Calu3 (cell line): ENCODE measurements at regions not wholly inside any gene's neighbourhood (a gene's known extent, or its start where the extent isn't known, plus 50 kb on each side); places are given as distances from the start of the nearest gene placed in this dataset.
"Not testable (repeated sequence)": the region's sequence is repeated elsewhere in the genome, so short reads cannot be mapped to it uniquely, and the experiment has no call there.

Experiments used
- BruUV-seq: library from RNA; stranded (reverse); fragments of 400-500 nt; replicated peaks from 2 replicates; lab custom pipeline; 2021; lab: Mats Ljungman, UMichigan
- CTCF ChIA-PET: fragments of 300-600 bp; sonication (Branson Sonifier 250); formaldehyde crosslinking; loops from one replicate; lab custom pipeline; 2022; ENCODE audit warnings: antibody characterized with exemption; lab: Charles Lee
- DNase-seq: peaks from one replicate; pipeline ENCODE4 v3.0.0; 2022
- H3K27ac Mint-ChIP-seq: one replicate; pipeline ENCODE4 v1.8.0; 2022; ENCODE audit warnings: mixed read lengths; ENCODE audit not compliant: unreplicated experiment
- H3K27me3 Mint-ChIP-seq: one replicate; pipeline ENCODE4 v1.8.0; 2022; ENCODE audit warnings: mixed read lengths; ENCODE audit not compliant: unreplicated experiment
- H3K36me3 Mint-ChIP-seq: one replicate; pipeline ENCODE4 v1.8.0; 2022; ENCODE audit warnings: mild to moderate bottlenecking, moderate library complexity, mixed read lengths; ENCODE audit not compliant: insufficient read depth, unreplicated experiment
- H3K4me1 Mint-ChIP-seq: one replicate; pipeline ENCODE4 v1.8.0; 2022; ENCODE audit warnings: mild to moderate bottlenecking, low read depth, mixed read lengths; ENCODE audit not compliant: unreplicated experiment
- H3K4me3 Mint-ChIP-seq: one replicate; pipeline ENCODE4 v1.8.0; 2022; ENCODE audit warnings: mild to moderate bottlenecking, low read depth, moderate library complexity, mixed read lengths; ENCODE audit not compliant: unreplicated experiment
- H3K9me3 Mint-ChIP-seq: one replicate; pipeline ENCODE4 v1.8.0; 2022; ENCODE audit warnings: low read depth, mixed read lengths; ENCODE audit not compliant: unreplicated experiment
- CTCF ChIP-seq: fragments of 200-600 bp; IDR thresholded peaks from one replicate; pipeline ENCODE4 v1.8.0; 2022; ENCODE audit warnings: antibody characterized with exemption; ENCODE audit not compliant: unreplicated experiment
- intact Hi-C: fragments of 100-400 bp; cut with micrococcal nuclease; formaldehyde crosslinking; loops from one replicate; pipeline ENCODE4 v1.10.0; 2022; ENCODE audit not compliant: unreplicated experiment

GRCh38 chr1:238606896-238607295 lies 716.2 kb upstream of the ZP4 start:
- no peaks in the 10 kb centered on the region for H3K9me3 Mint-ChIP-seq
- H3K27ac Mint-ChIP-seq = no peak overlapping the region
- intact Hi-C loops = no loop called here
- TF ChIP-seq CTCF = no peak
- H3K4me1 Mint-ChIP-seq = peaks cover 8% of the 10 kb centered on the region
- DNase-seq = no peak
- no peaks in the 10 kb centered on the region for H3K27me3 Mint-ChIP-seq
- no TSS peak for BruUV-seq
- H3K36me3 Mint-ChIP-seq = no peaks in the 10 kb centered on the region
- H3K4me3 Mint-ChIP-seq = no peak overlapping the region
- CTCF ChIA-PET = no interaction called here

GRCh38 chr1:238606457-238606856 lies 715.7 kb upstream of the ZP4 start:
- no TSS peak for BruUV-seq
- no peak for TF ChIP-seq CTCF
- Mint-ChIP-seq H3K36me3 (no peaks in the 10 kb centered on the region), H3K27ac (no peak overlapping the region), H3K9me3 (no peaks in the 10 kb centered on the region), H3K4me1 (peaks cover 8% of the 10 kb centered on the region), H3K27me3 (no peaks in the 10 kb centered on the region), H3K4me3 (no peak overlapping the region)
- CTCF ChIA-PET = no interaction called here
- no peak for DNase-seq
- intact Hi-C loops = no loop called here

GRCh38 chr1:238604357-238604756 lies 713.6 kb upstream of the ZP4 start:
- no peak for TF ChIP-seq CTCF
- intact Hi-C loops = no loop called here
- H3K4me1 Mint-ChIP-seq = peaks cover 8% of the 10 kb centered on the region
- no peaks in the 10 kb centered on the region for H3K27me3 Mint-ChIP-seq
- H3K9me3 Mint-ChIP-seq = no peaks in the 10 kb centered on the region
- H3K27ac Mint-ChIP-seq = no peak overlapping the region
- no TSS peak for BruUV-seq
- DNase-seq = no peak
- H3K36me3 Mint-ChIP-seq = no peaks in the 10 kb centered on the region
- H3K4me3 Mint-ChIP-seq = no peak overlapping the region
- CTCF ChIA-PET = no interaction called here

- DNase-seq, H3K27ac Mint-ChIP-seq, H3K4me1 Mint-ChIP-seq, CTCF ChIA-PET, intact Hi-C loops, H3K27me3 Mint-ChIP-seq, H3K36me3 Mint-ChIP-seq, BruUV-seq, H3K4me3 Mint-ChIP-seq, H3K9me3 Mint-ChIP-seq: not testable (repeated sequence)
Observed at GRCh38 chr1:238601604-238602003, 710.9 kb upstream of the ZP4 start.

DNA sequence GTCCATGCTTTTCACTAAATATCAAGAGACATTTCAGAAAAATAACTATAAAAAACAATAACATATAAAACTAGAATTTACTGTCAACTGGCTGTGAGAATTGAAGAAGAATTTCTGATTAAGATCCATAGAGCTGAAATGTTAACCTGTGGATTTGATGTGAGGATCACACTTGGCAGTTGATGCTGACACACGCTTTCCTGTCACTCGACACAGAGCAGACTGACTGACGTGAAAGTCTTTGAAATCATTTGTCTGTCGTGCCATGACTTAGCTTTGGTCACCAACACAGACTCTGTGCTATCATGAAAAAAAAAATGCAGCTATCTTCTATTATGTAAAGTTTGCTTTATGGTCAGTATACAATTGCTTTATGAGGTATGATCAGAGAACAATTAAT lies 706.0 kb upstream of the ZP4 start:
- no peaks in the 10 kb centered on the region for H3K9me3 Mint-ChIP-seq
- no peak for DNase-seq
- no peak for TF ChIP-seq CTCF
- no peak overlapping the region for H3K27ac Mint-ChIP-seq
- H3K27me3 Mint-ChIP-seq = no peaks in the 10 kb centered on the region
- intact Hi-C loops = no loop called here
- no peaks in the 10 kb centered on the region for H3K4me1 Mint-ChIP-seq
- no peak overlapping the region for H3K4me3 Mint-ChIP-seq
- BruUV-seq = no TSS peak
- H3K36me3 Mint-ChIP-seq = no peaks in the 10 kb centered on the region
- CTCF ChIA-PET = interaction anchor here (0.6 kb wide), 1 partner anchor 156 kb away, joined by 3 read pairs; no protein-coding TSS in a partner anchor
